ENCODE measurements at regions not wholly inside any gene's neighbourhood (a gene's known extent, or its start where the extent isn't known, plus 50 kb on each side); places are given as distances from the start of the nearest gene placed in this dataset.

DNA sequence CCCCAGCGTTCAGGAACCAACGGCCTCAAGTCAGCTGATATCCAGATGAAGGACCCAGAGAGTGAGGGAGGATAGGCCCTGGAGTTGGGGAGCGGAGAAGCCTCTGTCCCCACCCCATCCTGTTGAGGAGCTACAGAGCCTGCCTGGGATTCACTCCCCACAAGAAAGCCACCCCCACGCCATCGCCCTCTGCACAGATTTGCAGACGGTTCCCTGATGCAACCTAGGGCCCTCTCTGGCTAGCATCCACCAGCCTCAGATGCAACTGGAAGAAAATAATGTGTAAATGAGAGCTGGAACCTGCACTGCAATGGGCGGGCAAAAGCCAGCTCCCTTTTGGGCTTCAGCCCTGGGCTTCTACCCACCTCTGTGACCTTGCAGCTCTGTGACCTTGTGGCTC, 185.6 kb downstream of the BCOR start:
- POLR2A ChIA-PET (ENCODE audit: unreplicated experiment): no interaction called here
- no TSS peak for BruUV-seq (replicated peaks)
- dilution Hi-C loops (cut with HindIII; ENCODE audit: low sequenced_read_pairs, unreplicated experiment): no loop called here

More for the DNA sequence above, 185.6 kb downstream of the BCOR start:
- Histone ChIP-seq H2BK5ac (ENCODE audit: low read depth, low read length, poor library complexity, severe bottlenecking) (no peak overlapping the region), H4K91ac (ENCODE audit: insufficient read depth, low read depth, low read length) (no peak overlapping the region), H3K27ac (ENCODE audit: insufficient read depth, low read length) (no peak overlapping the region), H3K27me3 (ENCODE audit: control insufficient read depth, insufficient read depth, low read length) (peaks cover 4% of the 10 kb centered on the region; the same call in 1 of the 2 replicates), H3K4me2 (ENCODE audit: low read depth, low read length) (no peak overlapping the region), H4K20me1 (ENCODE audit: insufficient read depth, low read length) (no peaks in the 10 kb centered on the region; the same call in 1 of the 2 replicates), H3K4me3 (ENCODE audit: insufficient read depth, low read depth, low read length) (no peak overlapping the region), H3K9me1 (ENCODE audit: insufficient read depth, low read length) (0 out of 2 replicates have a peak, but pooled peaks cover 2% of the 10 kb centered on the region), H3K9ac (ENCODE audit: low read depth, low read length) (no peak overlapping the region), H3K23ac (ENCODE audit: low read depth, low read length) (no peak overlapping the region), H3K14ac (replicated peaks; ENCODE audit: low read depth, low read length) (no peak overlapping the region), H4K8ac (ENCODE audit: low read depth in 2 of 2, low read length in 2 of 2) (no peak overlapping the region), H2AFZ (replicated peaks; ENCODE audit: low read length, poor library complexity) (no peak overlapping the region), H4K5ac (ENCODE audit: low read depth, low read length) (no peak overlapping the region), H2BK120ac (ENCODE audit: low read depth, low read length) (no peak overlapping the region), H3K79me1 (ENCODE audit: low read depth in 1 of 2, low read length in 2 of 2) (no peaks in the 10 kb centered on the region), H2AK9ac (replicated peaks; ENCODE audit: low read depth, low read length, poor library complexity) (no peak overlapping the region), H3K36me3 (ENCODE audit: control insufficient read depth, insufficient read depth, low read length) (no peaks in the 10 kb centered on the region), H3K56ac (ENCODE audit: extremely low read depth, insufficient read depth, low read length) (no peak overlapping the region), H3K18ac (ENCODE audit: low read depth, low read length) (no peak overlapping the region), H2BK20ac (ENCODE audit: low read depth, low read length) (no peak overlapping the region), H2AK5ac (ENCODE audit: low read depth, low read length) (no peak overlapping the region), H3K4me1 (ENCODE audit: control insufficient read depth, insufficient read depth, low read length) (peaks cover 9% of the 10 kb centered on the region), H3K9me3 (ENCODE audit: control insufficient read depth, insufficient read depth, low read length) (peaks cover 4% of the 10 kb centered on the region), H2BK15ac (ENCODE audit: low read depth, low read length) (no peak overlapping the region), H3K4ac (ENCODE audit: low read depth, low read length) (no peak overlapping the region)
- TF ChIP-seq BHLHE40 (IDR thresholded peaks at IDR 0.05; ENCODE audit: low read depth, low read length) (no peak), SMC3 (IDR thresholded peaks at IDR 0.05; ENCODE audit: low read depth, low read length) (no peak), POLR2A (IDR thresholded peaks at IDR 0.05; ENCODE audit: low read depth, low read length) (no peak), MXI1 (IDR thresholded peaks at IDR 0.05; ENCODE audit: borderline replicate concordance, low read depth, low read length) (no peak), MAFK (IDR thresholded peaks at IDR 0.05; ENCODE audit: low read depth, low read length) (no peak), RAD21 (IDR thresholded peaks at IDR 0.05; ENCODE audit: low read length) (no peak), USF2 (IDR thresholded peaks at IDR 0.05; ENCODE audit: low read depth, low read length) (no peak), RFX5 (IDR thresholded peaks at IDR 0.05; ENCODE audit: low read depth, low read length) (no peak), CHD1 (IDR thresholded peaks at IDR 0.05; ENCODE audit: low read depth, low read length) (no peak)
- TF ChIP-seq, protein P1, sequence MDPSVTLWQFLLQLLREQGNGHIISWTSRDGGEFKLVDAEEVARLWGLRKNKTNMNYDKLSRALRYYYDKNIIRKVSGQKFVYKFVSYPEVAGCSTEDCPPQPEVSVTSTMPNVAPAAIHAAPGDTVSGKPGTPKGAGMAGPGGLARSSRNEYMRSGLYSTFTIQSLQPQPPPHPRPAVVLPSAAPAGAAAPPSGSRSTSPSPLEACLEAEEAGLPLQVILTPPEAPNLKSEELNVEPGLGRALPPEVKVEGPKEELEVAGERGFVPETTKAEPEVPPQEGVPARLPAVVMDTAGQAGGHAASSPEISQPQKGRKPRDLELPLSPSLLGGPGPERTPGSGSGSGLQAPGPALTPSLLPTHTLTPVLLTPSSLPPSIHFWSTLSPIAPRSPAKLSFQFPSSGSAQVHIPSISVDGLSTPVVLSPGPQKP (IDR thresholded peaks at IDR 0.05; ENCODE audit: borderline replicate concordance, low read depth, low read length): no peak
- DNase-seq: no peak
- 100% methylated on average over 1 of the region's 7 CpGs; no CpG with 5 or more reads in 1 of the 2 experiments for WGBS, 2 experiments (ENCODE audit: extremely low coverage in 2 of 2, insufficient read length in 1 of 2)
- in situ Hi-C loops (cut with MboI; ENCODE audit: low sequenced_read_pairs) (no loop called here), intact Hi-C loops (cut with micrococcal nuclease) (no loop called here)
- CTCF ChIA-PET: no interaction called here
- ATAC-seq (ENCODE audit: low read depth): no peak

All from IMR-90 (cell line).